ENCODE measurements at regions not wholly inside any gene's neighbourhood (a gene's known extent, or its start where the extent isn't known, plus 50 kb on each side); places are given as distances from the start of the nearest gene placed in this dataset.
"Not testable (repeated sequence)": the region's sequence is repeated elsewhere in the genome, so short reads cannot be mapped to it uniquely, and the experiment has no call there.

DNA sequence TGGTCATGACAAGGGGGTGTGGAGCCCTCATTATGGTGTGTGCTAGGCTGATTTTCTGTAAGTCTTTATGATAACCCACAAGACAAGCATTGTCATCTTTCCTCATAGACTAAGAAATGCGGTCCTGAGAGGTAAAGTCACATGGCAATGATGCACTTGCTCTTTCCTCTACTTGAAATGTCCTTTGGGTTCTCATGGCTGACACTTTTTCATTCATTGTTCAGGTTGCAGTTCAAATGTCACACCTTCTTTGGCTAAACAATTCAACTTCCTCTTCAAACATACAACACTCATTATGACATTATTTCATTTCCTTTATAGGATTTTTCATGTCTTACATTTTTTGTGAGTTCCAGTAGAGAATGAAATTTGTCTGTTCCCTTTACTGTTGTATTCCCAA, 323.6 kb upstream of the PRR16 start:
- DNase-seq (ENCODE audit: low read depth): no peak
- H3K4me3 ChIP-seq (ENCODE audit: low read depth, low read length): no peak overlapping the region
- TF ChIP-seq, protein P1, sequence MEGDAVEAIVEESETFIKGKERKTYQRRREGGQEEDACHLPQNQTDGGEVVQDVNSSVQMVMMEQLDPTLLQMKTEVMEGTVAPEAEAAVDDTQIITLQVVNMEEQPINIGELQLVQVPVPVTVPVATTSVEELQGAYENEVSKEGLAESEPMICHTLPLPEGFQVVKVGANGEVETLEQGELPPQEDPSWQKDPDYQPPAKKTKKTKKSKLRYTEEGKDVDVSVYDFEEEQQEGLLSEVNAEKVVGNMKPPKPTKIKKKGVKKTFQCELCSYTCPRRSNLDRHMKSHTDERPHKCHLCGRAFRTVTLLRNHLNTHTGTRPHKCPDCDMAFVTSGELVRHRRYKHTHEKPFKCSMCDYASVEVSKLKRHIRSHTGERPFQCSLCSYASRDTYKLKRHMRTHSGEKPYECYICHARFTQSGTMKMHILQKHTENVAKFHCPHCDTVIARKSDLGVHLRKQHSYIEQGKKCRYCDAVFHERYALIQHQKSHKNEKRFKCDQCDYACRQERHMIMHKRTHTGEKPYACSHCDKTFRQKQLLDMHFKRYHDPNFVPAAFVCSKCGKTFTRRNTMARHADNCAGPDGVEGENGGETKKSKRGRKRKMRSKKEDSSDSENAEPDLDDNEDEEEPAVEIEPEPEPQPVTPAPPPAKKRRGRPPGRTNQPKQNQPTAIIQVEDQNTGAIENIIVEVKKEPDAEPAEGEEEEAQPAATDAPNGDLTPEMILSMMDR (IDR thresholded peaks at IDR 0.05; ENCODE audit: control insufficient read depth, extremely low read depth, insufficient read depth): no peak

DNA sequence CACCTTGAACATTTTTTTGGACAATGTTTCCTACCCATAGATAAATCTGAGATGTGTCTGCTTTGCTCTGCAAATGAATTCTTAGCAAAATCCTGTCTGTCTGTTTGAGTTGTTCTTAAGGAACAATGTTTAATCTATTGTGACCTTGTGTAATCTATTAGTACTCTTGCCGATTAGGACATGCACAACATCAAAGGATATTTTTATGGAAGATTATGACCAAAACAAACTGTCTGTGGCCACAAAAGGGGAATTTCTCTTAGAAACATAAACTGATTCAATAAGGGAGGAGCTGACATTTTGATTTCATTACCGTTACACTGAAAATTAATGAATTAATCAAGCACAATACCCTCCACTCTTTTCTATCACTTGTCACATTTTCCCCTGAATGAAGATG, 323.0 kb upstream of the PRR16 start:
- TF ChIP-seq, protein P1 (IDR thresholded peaks at IDR 0.05; ENCODE audit: control insufficient read depth, extremely low read depth, insufficient read depth): no peak
- H3K4me3 ChIP-seq (ENCODE audit: low read depth, low read length): no peak overlapping the region
- no peak for DNase-seq (ENCODE audit: low read depth)

DNA sequence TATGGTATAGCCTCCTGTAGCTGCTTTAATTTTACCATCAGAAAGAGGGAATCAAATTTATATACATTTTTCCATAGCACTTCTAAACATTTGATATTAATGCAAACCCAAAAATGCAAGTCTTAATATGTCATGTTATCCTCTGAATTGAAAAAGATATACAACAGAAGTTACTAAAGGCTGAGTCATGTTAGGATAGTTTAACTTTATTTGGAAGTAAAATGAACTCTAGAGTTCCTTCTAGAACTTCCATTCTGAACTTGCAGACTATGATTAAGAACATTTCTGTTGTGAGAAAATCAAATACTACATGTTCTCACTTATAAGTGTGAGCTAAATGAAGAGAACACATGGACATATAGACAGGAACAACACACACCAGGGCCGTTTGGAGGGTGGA, 317.3 kb upstream of the PRR16 start:
- TF ChIP-seq, protein P1 (IDR thresholded peaks at IDR 0.05; ENCODE audit: control insufficient read depth, extremely low read depth, insufficient read depth): no peak
- DNase-seq (ENCODE audit: low read depth): no peak
- H3K4me3 ChIP-seq (ENCODE audit: low read depth, low read length): no peak overlapping the region

DNA sequence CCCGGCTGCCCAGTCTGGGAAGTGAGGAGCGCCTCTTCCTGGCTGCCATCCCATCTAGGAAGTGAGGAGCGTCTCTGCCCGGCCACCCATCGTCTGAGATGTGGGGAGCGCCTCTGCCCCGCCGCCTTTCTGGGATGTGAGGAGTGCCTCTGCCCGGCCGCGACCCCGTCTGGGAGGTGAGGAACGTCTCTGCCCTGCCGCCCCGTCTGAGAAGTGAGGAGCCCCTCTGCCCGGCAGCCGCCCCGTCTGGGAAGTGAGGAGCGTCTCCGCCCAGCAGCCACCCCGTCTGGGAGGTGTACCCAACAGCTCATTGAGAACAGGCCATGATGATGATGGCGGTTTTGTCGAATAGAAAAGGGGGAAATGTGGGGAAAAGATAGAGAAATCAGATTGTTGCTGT, 316.2 kb upstream of the PRR16 start:
- H3K4me3 ChIP-seq (ENCODE audit: low read depth, low read length); DNase-seq (ENCODE audit: low read depth): not testable (repeated sequence)

DNA sequence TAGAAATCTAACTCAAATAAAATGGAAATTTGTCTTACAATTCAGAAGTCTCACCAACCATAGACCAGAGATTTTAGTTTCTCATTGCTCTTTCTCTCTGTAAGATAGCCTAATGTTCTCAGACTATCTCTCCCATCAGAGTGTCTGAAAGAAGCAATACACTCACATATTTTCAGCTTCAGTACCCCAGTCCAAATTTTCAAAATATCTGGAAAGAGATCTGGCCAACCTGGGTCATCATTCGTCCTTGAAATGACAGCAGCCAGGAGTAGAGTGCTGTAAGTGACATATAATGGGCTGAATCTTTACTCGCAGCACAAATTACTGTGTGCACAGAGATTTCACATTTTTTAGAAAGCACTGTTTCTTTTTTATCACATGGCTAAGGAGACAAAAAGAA, 313.3 kb upstream of the PRR16 start:
- DNase-seq (ENCODE audit: low read depth): no peak
- TF ChIP-seq, protein P1 (IDR thresholded peaks at IDR 0.05; ENCODE audit: control insufficient read depth, extremely low read depth, insufficient read depth): no peak
- H3K4me3 ChIP-seq (ENCODE audit: low read depth, low read length): no peak overlapping the region

DNA sequence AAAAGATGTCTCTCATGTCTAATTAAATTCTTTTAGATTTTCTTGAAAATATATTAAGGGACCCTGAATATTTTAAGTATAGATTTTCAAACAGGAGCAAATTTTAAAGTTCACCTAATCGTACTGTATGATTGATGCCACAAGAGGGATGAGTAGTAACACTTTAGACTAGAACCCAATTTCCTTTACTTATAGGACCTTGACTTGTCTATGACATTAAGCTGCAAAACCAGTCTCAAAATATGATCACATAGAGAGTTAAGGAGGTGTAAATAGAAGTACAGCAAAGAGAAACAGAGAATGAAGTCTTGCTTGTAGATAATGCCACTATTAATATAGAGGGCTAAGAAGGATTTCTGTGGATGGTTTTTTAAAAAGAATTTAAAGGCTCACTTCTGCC, 312.9 kb upstream of the PRR16 start:
- TF ChIP-seq, protein P1 (IDR thresholded peaks at IDR 0.05; ENCODE audit: control insufficient read depth, extremely low read depth, insufficient read depth): no peak
- no peak for DNase-seq (ENCODE audit: low read depth)
- no peak overlapping the region for H3K4me3 ChIP-seq (ENCODE audit: low read depth, low read length)

DNA sequence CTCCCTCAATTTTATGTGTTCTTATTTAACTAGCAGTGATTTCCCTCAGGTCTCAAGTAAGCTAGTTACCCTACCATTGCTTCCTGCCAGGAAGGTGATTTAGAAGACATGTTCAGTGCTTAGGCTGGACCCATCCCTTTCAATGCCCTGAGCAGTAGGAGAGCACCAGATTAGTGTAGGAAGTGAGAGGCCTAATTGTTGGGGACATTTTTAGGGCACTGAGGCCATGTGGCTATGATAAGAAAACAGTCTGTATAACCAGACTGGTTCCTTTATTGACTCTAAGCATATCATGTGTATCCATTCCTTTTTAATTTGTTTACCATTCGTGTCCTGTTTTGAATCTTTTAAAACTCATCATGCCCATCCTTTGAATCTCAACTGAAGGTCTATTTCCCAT, 312.3 kb upstream of the PRR16 start:
- TF ChIP-seq, protein P1 (IDR thresholded peaks at IDR 0.05; ENCODE audit: control insufficient read depth, extremely low read depth, insufficient read depth): no peak
- DNase-seq (ENCODE audit: low read depth): no peak
- no peak overlapping the region for H3K4me3 ChIP-seq (ENCODE audit: low read depth, low read length)

DNA sequence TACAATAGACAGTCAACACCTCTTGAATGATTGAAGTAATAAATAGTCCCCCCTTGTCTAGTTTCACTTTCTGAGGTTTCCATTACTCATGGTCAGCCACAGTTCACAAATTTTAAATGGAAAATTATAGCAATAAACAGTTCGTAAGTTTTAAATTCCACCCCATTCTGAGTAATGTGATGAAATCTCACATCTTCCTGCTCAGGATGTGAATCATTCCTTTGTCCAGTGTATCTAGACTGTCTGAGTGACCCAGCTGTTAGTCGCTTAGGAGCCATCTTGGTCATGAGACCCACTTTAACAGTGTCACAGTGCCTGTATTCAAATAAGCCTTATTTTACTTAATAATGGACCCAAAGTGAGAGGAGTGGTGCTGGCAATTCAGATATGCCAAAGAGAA, 311.6 kb upstream of the PRR16 start:
- TF ChIP-seq, protein P1 (IDR thresholded peaks at IDR 0.05; ENCODE audit: control insufficient read depth, extremely low read depth, insufficient read depth): no peak
- no peak overlapping the region for H3K4me3 ChIP-seq (ENCODE audit: low read depth, low read length)
- no peak for DNase-seq (ENCODE audit: low read depth)

All from LNCaP clone FGC (cell line).